PC-3 (cell line): ENCODE measurements at regions not wholly inside any gene's neighbourhood (a gene's known extent, or its start where the extent isn't known, plus 50 kb on each side); places are given as distances from the start of the nearest gene placed in this dataset.

ENCODE experiments used
- CTCF ChIP-seq: fragments of 300-600 bp; sonication (generic); conservative IDR thresholded peaks from 2 replicates; pipeline ENCODE4 v1.5.1; 2017; ENCODE audit warnings: antibody characterized with exemption, low read depth, mild to moderate bottlenecking, low read length
- EZH2 ChIP-seq: fragments of 300-600 bp; sonication (generic); IDR thresholded peaks from one replicate; pipeline ENCODE4 v1.6.1; 2017; ENCODE audit warnings: antibody characterized with exemption, mild to moderate bottlenecking, low read length; ENCODE audit not compliant: unreplicated experiment
- EZH2phosphoT487 ChIP-seq: fragments of 300-600 bp; sonication (generic); IDR thresholded peaks from 2 replicates; pipeline ENCODE4 v1.6.1; 2018; ENCODE audit warnings: mild to moderate bottlenecking, antibody characterized with exemption, low read length, borderline replicate concordance

- no peak for TF ChIP-seq EZH2
- no peak for TF ChIP-seq CTCF
- no peak for TF ChIP-seq EZH2phosphoT487
These were observed 662.7 kb upstream of the POT1 start for GRCh38 chr7:125592331-125592730.
